ENCODE measurements at regions not wholly inside any gene's neighbourhood (a gene's known extent, or its start where the extent isn't known, plus 50 kb on each side); places are given as distances from the start of the nearest gene placed in this dataset.

GRCh38 chr11:92284558-92284957 lies 59.9 kb downstream of the FAT3 start:
- no peak for TF ChIP-seq POLR2A (IDR thresholded peaks at IDR 0.05)
- TF ChIP-seq CTCF (IDR thresholded peaks at IDR 0.05) = no peak

Measured in body of pancreas (tissue), 4 donors.